HepG2 (cell line): ENCODE measurements at regions not wholly inside any gene's neighbourhood (a gene's known extent, or its start where the extent isn't known, plus 50 kb on each side); places are given as distances from the start of the nearest gene placed in this dataset.

Source experiments
- ATAC-seq: fragments of 200-7000 bp; cut with Tn5 transposase; 3 replicates; pipeline ENCODE4 v1.9.1; 2020; ENCODE audit warnings: mild to moderate bottlenecking, moderate library complexity
- BruUV-seq: library from RNA; stranded (reverse); fragments of 400-500 nt; replicated peaks from 2 replicates; lab custom pipeline; 2021; lab: Mats Ljungman, UMichigan
- CTCF ChIA-PET: fragments of 300-600 bp; formaldehyde crosslinking; extraction: SDS; loops from one replicate; lab custom pipeline; 2021; ENCODE audit warnings: low total read pairs, inconsistent platforms, low intra/inter-chr PET ratio; lab: Yijun Ruan, JAX
- POLR2A ChIA-PET: fragments of 350-600 bp; sonication (Branson Sonifier 250); formaldehyde crosslinking; loops from one replicate; lab custom pipeline; 2020; ENCODE audit warnings: antibody characterized with exemption, inconsistent platforms; lab: Yijun Ruan, JAX
- DNase-seq: peaks from one replicate; pipeline ENCODE4 v3.0.0-alpha.2; 2015; ENCODE audit warnings: low spot score
- FAIRE-seq: peaks from 3 replicates; lab custom pipeline; 2011; peaks lifted over from hg19 to GRCh38; lab: Jason Lieb, UNC
- H2AFZ ChIP-seq: one replicate; pipeline ENCODE4 v1.6.1; 2011; ENCODE audit warnings: low read length, inconsistent platforms
- H3K27ac ChIP-seq: fragments of 300-600 bp; 3 replicates; pipeline ENCODE4 v1.8.0; 2011; ENCODE audit warnings: mixed run types, mild to moderate bottlenecking, mixed read lengths, low read length, inconsistent platforms; ENCODE audit not compliant: insufficient read depth; ENCODE audit errors: extremely low read length
- H3K27me3 ChIP-seq, 2 experiments: fragments of 200-600 bp in 1 of 2; 2 replicates in 1 of 2; 3 replicates in 1 of 2; pipeline versions ENCODE4 v1.6.0 to v1.8.0; 2011; ENCODE audit warnings: low read length in 2 of 2, mild to moderate bottlenecking in 2 of 2, moderate library complexity in 2 of 2, inconsistent platforms in 1 of 2; ENCODE audit not compliant: insufficient read depth in 2 of 2, control insufficient read depth in 1 of 2
- H3K36me3 ChIP-seq, 2 experiments: fragments of 200-600 bp in 1 of 2; replicated peaks in 1 of 2; 2 replicates in 1 of 2; 3 replicates in 1 of 2; pipeline versions ENCODE4 v1.5.1 to v1.8.0; 2011; ENCODE audit warnings: low read length in 2 of 2, inconsistent platforms in 1 of 2; ENCODE audit not compliant: insufficient read depth in 2 of 2, control insufficient read depth in 1 of 2
- H3K4me1 ChIP-seq: 2 replicates; pipeline ENCODE4 v1.5.1; 2012; ENCODE audit warnings: low read length, inconsistent platforms; ENCODE audit not compliant: insufficient read depth
- H3K4me2 ChIP-seq: 2 replicates; pipeline ENCODE4 v1.6.0; 2011; ENCODE audit warnings: low read depth, low read length, inconsistent platforms
- H3K4me3 ChIP-seq, 3 experiments: fragments of 200-600 bp in 1 of 3; sonication (generic), shearing (Covaris generic) in 1 of 3; replicated peaks in 1 of 3; 2 replicates each; pipeline ENCODE4 v1.5.1; 2011 to 2016; ENCODE audit warnings: low read length in 3 of 3, inconsistent platforms in 2 of 3, low read depth in 2 of 3, mild to moderate bottlenecking in 2 of 3, control low read depth in 1 of 3, mixed read lengths in 1 of 3; ENCODE audit not compliant: insufficient read depth in 1 of 3
- H3K79me2 ChIP-seq: one replicate; pipeline ENCODE4 v1.6.1; 2011; ENCODE audit warnings: low read length, inconsistent platforms; ENCODE audit not compliant: insufficient read depth
- H3K9ac ChIP-seq: 2 replicates; pipeline ENCODE4 v1.6.0; 2011; ENCODE audit warnings: mild to moderate bottlenecking, low read depth, low read length, inconsistent platforms; ENCODE audit not compliant: insufficient read depth
- H3K9me3 ChIP-seq: 2 replicates; pipeline ENCODE4 v1.5.1; 2012; ENCODE audit warnings: mild to moderate bottlenecking, low read length
- H4K20me1 ChIP-seq: 2 replicates; pipeline ENCODE4 v1.6.0; 2011; ENCODE audit warnings: inconsistent platforms, mild to moderate bottlenecking, low read length, moderate library complexity; ENCODE audit not compliant: insufficient read depth
- CTCF ChIP-seq: sonication (generic); formaldehyde crosslinking; IDR thresholded peaks from 2 replicates; pipeline ENCODE4 v1.5.0; 2020; ENCODE audit warnings: mild to moderate bottlenecking, missing genetic modification reagents, moderate library complexity
- E2F2 ChIP-seq: sonication (generic); formaldehyde crosslinking; IDR thresholded peaks from 2 replicates; pipeline ENCODE4 v1.4.0; 2020; ENCODE audit warnings: missing genetic modification reagents, borderline replicate concordance
- SMC3 ChIP-seq: IDR thresholded peaks from 2 replicates; pipeline ENCODE4 v1.6.1; 2011; ENCODE audit warnings: low read length, improper control_type of control experiment
- STAG1 ChIP-seq: sonication (generic); formaldehyde crosslinking; IDR thresholded peaks from 2 replicates; pipeline ENCODE4 v1.4.0; 2020; ENCODE audit warnings: missing genetic modification reagents
- ZNF629 ChIP-seq: sonication (generic); formaldehyde crosslinking; conservative IDR thresholded peaks from 2 replicates; pipeline ENCODE4 v1.5.0; 2020; ENCODE audit warnings: missing genetic modification reagents
- WGBS: methylation state at CpG from one replicate; pipeline ENCODE4 v1.1.6; 2017; ENCODE audit warnings: low lambda C conversion rate; 5-methylcytosine and 5-hydroxymethylcytosine counted together
- in situ Hi-C: cut with HindIII; loops from 2 replicates; pipeline ENCODE4 v1.10.0; 2017; ENCODE audit warnings: low pct_unique_long_range_greater_than_20kb; ENCODE audit not compliant: extremely low pct_ligation_motif_present
- intact Hi-C: fragments of 100-400 bp; cut with micrococcal nuclease; formaldehyde crosslinking; loops from one replicate; pipeline ENCODE4 v1.10.0; 2022; ENCODE audit not compliant: unreplicated experiment

- Histone ChIP-seq H3K4me1 (no peaks in the 10 kb centered on the region), H3K4me3 (no peak overlapping the region), H3K27ac (no peak overlapping the region), H3K27me3 (peaks cover 5 to 16% of the 10 kb centered on the region in 2 experiments; a peak in 2 of 5 replicates), H3K9ac (no peak overlapping the region), H2AFZ (no peak overlapping the region), H3K36me3 (no peaks in the 10 kb centered on the region)
- no peak for FAIRE-seq
- POLR2A ChIA-PET: no interaction called here
- DNase-seq: no peak
- intact Hi-C loops: loop anchor here (5.0 kb wide), 1 partner anchor 152 kb away; no protein-coding TSS in a partner anchor
- TF ChIP-seq ZNF629 (CRISPR knock-in tag): peak; percentile 86
- peak; percentile 37; the same call in 1 of the 2 replicates for TF ChIP-seq SMC3
- no peak for TF ChIP-seq E2F2 (CRISPR knock-in tag)
- TF ChIP-seq STAG1 (CRISPR knock-in tag): peak; percentile 63
- peak; percentile 53 for TF ChIP-seq CTCF (CRISPR knock-in tag)
- TF ChIP-seq, all 625 proteins: peak for 4
- H3K4me2 ChIP-seq: no peak overlapping the region
- H3K9me3 ChIP-seq: no peaks in the 10 kb centered on the region
- 6% methylated on average over 5 of the region's 8 CpGs for WGBS
- in situ Hi-C loops: no loop called here
- CTCF ChIA-PET: interaction anchor here (1.4 kb wide), 1 partner anchor 151 kb away, joined by 7 read pairs; no protein-coding TSS in a partner anchor
- no peaks in the 10 kb centered on the region for H3K79me2 ChIP-seq
- no peaks in the 10 kb centered on the region for H4K20me1 ChIP-seq
- BruUV-seq: no TSS peak
- ATAC-seq: peak; percentile 52; the same call in 2 of the 3 replicates
Measured at GRCh38 chr12:111174251-111174960, 194.5 kb downstream of the PHETA1 start.
